HG03439 (cell line): ENCODE measurements at regions not wholly inside any gene's neighbourhood (a gene's known extent, or its start where the extent isn't known, plus 50 kb on each side); places are given as distances from the start of the nearest gene placed in this dataset.

Experiments
- ATAC-seq: cut with Tn5 transposase; IDR thresholded peaks from one replicate; pipeline ENCODE4 v1.9.1; 2021; ENCODE audit warnings: mild to moderate bottlenecking, moderate library complexity; ENCODE audit not compliant: unreplicated experiment

- ATAC-seq = no peak
These were observed 229.9 kb downstream of the RPS24 start for GRCh38 chr10:78263521-78263988.

GRCh38 chr10:78264361-78264760 lies 230.7 kb downstream of the RPS24 start:
- no peak for ATAC-seq

- no peak for ATAC-seq
These were observed 233.2 kb downstream of the RPS24 start for GRCh38 chr10:78266741-78267469.

- ATAC-seq = no peak
These were observed 233.9 kb downstream of the RPS24 start for GRCh38 chr10:78267598-78267997.

- no peak for ATAC-seq
These were observed 235.4 kb downstream of the RPS24 start for GRCh38 chr10:78269060-78269459.

- ATAC-seq = no peak
These were observed 238.7 kb downstream of the RPS24 start for GRCh38 chr10:78272329-78272728.

- no peak for ATAC-seq
These were observed 240.8 kb downstream of the RPS24 start for GRCh38 chr10:78274491-78274890.

- ATAC-seq = no peak
These were observed 242.5 kb downstream of the RPS24 start for GRCh38 chr10:78276139-78276538.

GRCh38 chr10:78277314-78278057 lies 243.8 kb downstream of the RPS24 start:
- no peak for ATAC-seq

- no peak for ATAC-seq
These were observed 244.4 kb downstream of the RPS24 start for GRCh38 chr10:78278058-78278404.

- no peak for ATAC-seq
These were observed 246.1 kb downstream of the RPS24 start for GRCh38 chr10:78279756-78280155.

GRCh38 chr10:78280604-78281003 lies 246.9 kb downstream of the RPS24 start:
- no peak for ATAC-seq

- no peak for ATAC-seq
These were observed 248.0 kb downstream of the RPS24 start for GRCh38 chr10:78281627-78282026.

- no peak for ATAC-seq
These were observed 249.5 kb downstream of the RPS24 start for GRCh38 chr10:78283069-78283682.

GRCh38 chr10:78284381-78284780 lies 250.7 kb downstream of the RPS24 start:
- no peak for ATAC-seq

GRCh38 chr10:78285226-78285625 lies 251.6 kb downstream of the RPS24 start:
- no peak for ATAC-seq

- no peak for ATAC-seq
These were observed 252.5 kb downstream of the RPS24 start for GRCh38 chr10:78286186-78286585.

- no peak for ATAC-seq
These were observed 253.0 kb downstream of the RPS24 start for GRCh38 chr10:78286668-78287067.

GRCh38 chr10:78287618-78288017 lies 254.0 kb downstream of the RPS24 start:
- no peak for ATAC-seq

- ATAC-seq = no peak
These were observed 255.0 kb downstream of the RPS24 start for GRCh38 chr10:78288663-78289062.

GRCh38 chr10:78290131-78290750 lies 256.6 kb downstream of the RPS24 start:
- no peak for ATAC-seq
